ENCODE measurements at regions not wholly inside any gene's neighbourhood (a gene's known extent, or its start where the extent isn't known, plus 50 kb on each side); places are given as distances from the start of the nearest gene placed in this dataset.
A peak's percentile ranks its signal among the peaks of the same experiment; 100 is the strongest.

- DNase-seq (ENCODE audit: low read depth, low spot score): peak; percentile 54
- CTCF ChIA-PET: interaction anchor here (0.9 kb wide), 1 partner anchor 82 kb away, joined by 3 read pairs; no protein-coding TSS in a partner anchor
- POLR2A ChIA-PET: interaction anchor here (0.8 to 1.6 kb wide), 2 partner anchors 46 to 50 kb away, joined by 4 to 12 read pairs; partner anchors contain the start of gene ATF3
- no peak for TF ChIP-seq CTCF (IDR thresholded peaks at IDR 0.05; ENCODE audit: insufficient read depth, low read length, missing control alignments)
- peak overlapping the region; percentile 66 for H3K4me3 ChIP-seq (ENCODE audit: low read depth, low read length)
Measured at GRCh38 chr1:212558693-212559480, 49.7 kb upstream of the ATF3 start.
